H1 (cell line): ENCODE measurements at regions not wholly inside any gene's neighbourhood (a gene's known extent, or its start where the extent isn't known, plus 50 kb on each side); places are given as distances from the start of the nearest gene placed in this dataset.

Source experiments
- CTCF ChIA-PET: fragments of 300-600 bp; sonication (Branson Sonifier 250); formaldehyde crosslinking; loops from one replicate; lab custom pipeline; 2021; ENCODE audit not compliant: partially characterized antibody; lab: Charles Lee
- POLR2A ChIA-PET: fragments of 300-600 bp; sonication (Branson Sonifier 250); formaldehyde crosslinking; loops from one replicate; lab custom pipeline; 2021; ENCODE audit warnings: inconsistent platforms; ENCODE audit not compliant: partially characterized antibody; lab: Charles Lee
- DNase-seq, 2 experiments: peaks; one replicate each; pipeline versions ENCODE4 v3.0.0 to v3.0.0-alpha.2; 2010 to 2022; ENCODE audit warnings: low spot score in 2 of 2, low read depth in 1 of 2, mixed read lengths in 1 of 2
- FAIRE-seq: peaks from 2 replicates; lab custom pipeline; 2011; peaks lifted over from hg19 to GRCh38; lab: Jason Lieb, UNC
- H2AFZ ChIP-seq: 2 replicates; pipeline ENCODE4 v1.8.1; 2012; ENCODE audit warnings: low read length, inconsistent platforms
- H2AK5ac ChIP-seq: 2 replicates; pipeline ENCODE4 v1.6.1; 2013; ENCODE audit warnings: low read depth, low read length
- H2BK120ac ChIP-seq: replicated peaks from 2 replicates; pipeline ENCODE3; 2013; ENCODE audit warnings: low read depth, low read length, inconsistent platforms
- H2BK12ac ChIP-seq: 2 replicates; pipeline ENCODE4 v1.6.1; 2013; ENCODE audit warnings: low read depth, low read length
- H2BK15ac ChIP-seq: 2 replicates; pipeline ENCODE4 v1.6.1; 2013; ENCODE audit warnings: low read length
- H2BK20ac ChIP-seq: 2 replicates; pipeline ENCODE4 v1.6.1; 2013; ENCODE audit warnings: low read length
- H2BK5ac ChIP-seq: 2 replicates; pipeline ENCODE4 v1.6.1; 2013; ENCODE audit warnings: low read depth, low read length
- H3K14ac ChIP-seq: 2 replicates; pipeline ENCODE4 v1.6.1; 2013; ENCODE audit warnings: inconsistent platforms; ENCODE audit not compliant: insufficient read length
- H3K18ac ChIP-seq: 2 replicates; pipeline ENCODE4 v1.6.1; 2013; ENCODE audit warnings: low read length; ENCODE audit errors: extremely low read depth
- H3K23ac ChIP-seq: 2 replicates; pipeline ENCODE4 v1.6.1; 2013; ENCODE audit warnings: inconsistent platforms; ENCODE audit not compliant: insufficient read length
- H3K23me2 ChIP-seq: 2 replicates; pipeline ENCODE4 v1.6.1; 2013; ENCODE audit warnings: low read depth, low read length
- H3K27ac ChIP-seq: 2 replicates; pipeline ENCODE4 v1.6.1; 2011; ENCODE audit warnings: low read depth, low read length, inconsistent platforms
- H3K27me3 ChIP-seq, 4 experiments: replicated peaks in 1 of 4; 1 replicate in 1 of 4; 2 replicates in 3 of 4; pipeline versions ENCODE4 v1.6.1 to v1.8.1; 2011 to 2013; ENCODE audit warnings: low read length in 3 of 4, mild to moderate bottlenecking in 3 of 4, inconsistent platforms in 2 of 4, mixed read lengths in 2 of 4, moderate library complexity in 1 of 4; ENCODE audit not compliant: control insufficient read depth in 3 of 4, insufficient read depth in 3 of 4; ENCODE audit errors: extremely low read depth in 1 of 4
- H3K36me3 ChIP-seq, 4 experiments: 2 replicates each; pipeline versions ENCODE4 v1.6.1 to v1.8.1; 2011 to 2013; ENCODE audit warnings: mild to moderate bottlenecking in 4 of 4, low read length in 3 of 4, moderate library complexity in 2 of 4, control low read depth in 1 of 4, inconsistent platforms in 1 of 4; ENCODE audit not compliant: insufficient read depth in 4 of 4, control insufficient read depth in 2 of 4
- H3K4ac ChIP-seq: replicated peaks from 2 replicates; pipeline ENCODE3; 2013; ENCODE audit warnings: low read length, low read depth, mixed read lengths, inconsistent platforms; ENCODE audit not compliant: insufficient read length
- H3K4me1 ChIP-seq, 4 experiments: replicated peaks in 1 of 4; 1 replicate in 1 of 4; 2 replicates in 3 of 4; pipeline versions ENCODE4 v1.6.1 to v1.8.1; 2011 to 2013; ENCODE audit warnings: low read length in 3 of 4, inconsistent platforms in 2 of 4, mixed read lengths in 1 of 4; ENCODE audit not compliant: insufficient read depth in 4 of 4, control insufficient read depth in 3 of 4
- H3K4me2 ChIP-seq, 2 experiments: 2 replicates each; pipeline versions ENCODE4 v1.6.1 to v1.8.1; 2011 to 2013; ENCODE audit warnings: low read depth in 2 of 2, low read length in 2 of 2, control low read depth in 1 of 2, inconsistent platforms in 1 of 2, mild to moderate bottlenecking in 1 of 2; ENCODE audit not compliant: insufficient read depth in 1 of 2
- H3K4me3 ChIP-seq, 4 experiments: fragments of 200-600, 300-600 bp in 1 of 4; sonication (generic), shearing (Covaris generic), sonication (Bioruptor Twin) in 1 of 4; 2 replicates each; pipeline versions ENCODE4 v1.5.1 to v1.8.1; 2011 to 2016; ENCODE audit warnings: low read length in 4 of 4, low read depth in 3 of 4, control low read depth in 2 of 4, inconsistent platforms in 2 of 4, mild to moderate bottlenecking in 2 of 4, mixed read lengths in 1 of 4, moderate library complexity in 1 of 4; ENCODE audit not compliant: insufficient read depth in 2 of 4; ENCODE audit errors: extremely low read depth in 1 of 4
- H3K56ac ChIP-seq: replicated peaks from 2 replicates; pipeline ENCODE3; 2013; ENCODE audit warnings: low read depth, mild to moderate bottlenecking, mixed read lengths, low read length, inconsistent platforms; ENCODE audit not compliant: insufficient read length
- H3K79me1 ChIP-seq: 2 replicates; pipeline ENCODE4 v1.6.1; 2013; ENCODE audit warnings: low read depth, low read length, control low read depth
- H3K79me2 ChIP-seq, 2 experiments: 2 replicates each; pipeline versions ENCODE4 v1.6.1 to v1.8.1; 2012 to 2013; ENCODE audit warnings: low read length in 2 of 2, mild to moderate bottlenecking in 2 of 2, inconsistent platforms in 1 of 2; ENCODE audit not compliant: insufficient read depth in 2 of 2, control insufficient read depth in 1 of 2
- H3K9ac ChIP-seq, 4 experiments: replicated peaks in 1 of 4; 1 replicate in 1 of 4; 2 replicates in 3 of 4; pipeline versions ENCODE4 v1.6.1 to v1.8.1; 2011 to 2013; ENCODE audit warnings: low read depth in 3 of 4, low read length in 3 of 4, control low read depth in 2 of 4, mild to moderate bottlenecking in 2 of 4, moderate library complexity in 2 of 4, inconsistent platforms in 1 of 4; ENCODE audit errors: extremely low read depth in 1 of 4
- H3K9me3 ChIP-seq, 2 experiments: 2 replicates each; pipeline versions ENCODE4 v1.6.1 to v1.8.1; 2012 to 2013; ENCODE audit warnings: mild to moderate bottlenecking in 2 of 2, moderate library complexity in 2 of 2, control low read depth in 1 of 2, inconsistent platforms in 1 of 2, low read depth in 1 of 2, low read length in 1 of 2, mixed read lengths in 1 of 2; ENCODE audit not compliant: insufficient read depth in 2 of 2
- H4K20me1 ChIP-seq, 2 experiments: replicated peaks in 1 of 2; 2 replicates each; pipeline versions ENCODE3 to v1.8.1; 2011 to 2013; ENCODE audit warnings: inconsistent platforms in 2 of 2, low read length in 2 of 2, mild to moderate bottlenecking in 1 of 2; ENCODE audit not compliant: insufficient read depth in 2 of 2, control insufficient read depth in 1 of 2
- H4K5ac ChIP-seq: 2 replicates; pipeline ENCODE4 v1.6.1; 2013; ENCODE audit warnings: low read length, low read depth, mixed read lengths, inconsistent platforms; ENCODE audit not compliant: insufficient read length
- H4K8ac ChIP-seq: 2 replicates; pipeline ENCODE4 v1.8.0; 2013; ENCODE audit warnings: mild to moderate bottlenecking, moderate library complexity, low read length, inconsistent platforms; ENCODE audit not compliant: insufficient read depth; ENCODE audit errors: extremely low read depth
- H4K91ac ChIP-seq: replicated peaks from 2 replicates; pipeline ENCODE3; 2013; ENCODE audit warnings: low read length, mixed read lengths, inconsistent platforms; ENCODE audit not compliant: insufficient read length
- BACH1 ChIP-seq: IDR thresholded peaks from 2 replicates; pipeline ENCODE4 v1.6.1; 2012; ENCODE audit warnings: low read length, improper control_type of control experiment
- BCL11A ChIP-seq, 2 experiments: IDR thresholded peaks; one replicate each; pipeline ENCODE4 v1.6.1; 2011; ENCODE audit warnings: low read depth in 2 of 2, low read length in 2 of 2, mild to moderate bottlenecking in 2 of 2
- CBX8 ChIP-seq: fragments of 300-800, 300-1000 bp; sonication (generic); IDR thresholded peaks from 2 replicates; pipeline ENCODE4 v1.7.1; 2016; ENCODE audit warnings: low read depth, low read length, borderline replicate concordance
- CREB1 ChIP-seq: IDR thresholded peaks from 2 replicates; pipeline ENCODE4 v1.6.1; 2012; ENCODE audit warnings: inconsistent platforms
- EP300 ChIP-seq, 2 experiments: IDR thresholded peaks; 1 replicate in 1 of 2; 2 replicates in 1 of 2; pipeline ENCODE4 v1.6.1; 2011 to 2012; ENCODE audit warnings: low read depth in 2 of 2, low read length in 2 of 2, mild to moderate bottlenecking in 2 of 2, borderline replicate concordance in 1 of 2, inconsistent platforms in 1 of 2, moderate library complexity in 1 of 2
- NANOG ChIP-seq: IDR thresholded peaks from 2 replicates; pipeline ENCODE4 v1.6.1; 2011; ENCODE audit warnings: low read length, low read depth, mild to moderate bottlenecking, inconsistent platforms; ENCODE audit not compliant: insufficient read depth, poor library complexity, severe bottlenecking
- RXRA ChIP-seq: IDR thresholded peaks from 2 replicates; pipeline ENCODE4 v1.6.1; 2011; ENCODE audit warnings: low read depth, mild to moderate bottlenecking, low read length, moderate library complexity; ENCODE audit not compliant: insufficient read depth
- SAP30 ChIP-seq: fragments of 300-600 bp; sonication (generic); IDR thresholded peaks from 2 replicates; pipeline ENCODE4 v1.7.1; 2012; ENCODE audit warnings: low read length, moderate library complexity, mild to moderate bottlenecking, inconsistent platforms; ENCODE audit not compliant: insufficient read depth, insufficient replicate concordance
- SIN3A ChIP-seq, 2 experiments: IDR thresholded peaks in 1 of 2; conservative IDR thresholded peaks in 1 of 2; 2 replicates each; pipeline ENCODE4 v1.6.1; 2011 to 2012; ENCODE audit warnings: low read length in 2 of 2, improper control_type of control experiment in 1 of 2, low read depth in 1 of 2, mild to moderate bottlenecking in 1 of 2
- SP1 ChIP-seq: IDR thresholded peaks from 2 replicates; pipeline ENCODE4 v1.6.1; 2011; ENCODE audit warnings: low read depth, low read length
- SP2 ChIP-seq: IDR thresholded peaks from 2 replicates; pipeline ENCODE4 v1.6.1; 2012; ENCODE audit warnings: mild to moderate bottlenecking, low read length, inconsistent platforms
- TAF1 ChIP-seq: IDR thresholded peaks from 2 replicates; pipeline ENCODE4 v1.6.1; 2011; ENCODE audit warnings: mild to moderate bottlenecking, low read depth, low read length
- USF2 ChIP-seq: IDR thresholded peaks from 2 replicates; pipeline ENCODE4 v1.6.1; 2011; ENCODE audit warnings: low read length, improper control_type of control experiment
- ZNF274 ChIP-seq: IDR thresholded peaks from 2 replicates; pipeline ENCODE4 v1.7.0; 2012; ENCODE audit warnings: low read length, borderline replicate concordance; ENCODE audit errors: extremely low read depth
- WGBS, 2 experiments: shearing (Covaris generic) in 1 of 2; methylation state at CpG; one replicate each; pipeline versions ENCODE4 v1.1.6 to v1.1.7; 2013 to 2015; ENCODE audit warnings: low lambda C conversion rate in 2 of 2, mixed read lengths in 2 of 2, inconsistent platforms in 1 of 2, low coverage in 1 of 2, missing lambda C conversion rate in 1 of 2; ENCODE audit not compliant: insufficient replicate concordance in 2 of 2, insufficient coverage in 1 of 2, insufficient read length in 1 of 2; ENCODE audit errors: extremely low coverage in 1 of 2, missing lambda C conversion rate in 1 of 2; 5-methylcytosine and 5-hydroxymethylcytosine counted together

- Histone ChIP-seq H3K4me1 (peaks cover 0 to 12% (median 9%) of the 10 kb centered on the region in 4 experiments; a peak in 2 of 7 replicates), H2AFZ (no peak overlapping the region), H3K4me2 (no peak overlapping the region), H3K23me2 (no peaks in the 10 kb centered on the region), H2BK20ac (no peak overlapping the region), H4K8ac (no peak overlapping the region), H4K91ac (no peak overlapping the region), H3K9me3 (no peaks in the 10 kb centered on the region), H3K18ac (no peak overlapping the region), H3K79me2 (no peaks in the 10 kb centered on the region), H3K56ac (no peak overlapping the region), H2BK120ac (no peak overlapping the region), H3K4ac (no peak overlapping the region), H4K20me1 (no peaks in the 10 kb centered on the region), H3K14ac (no peak overlapping the region), H3K27me3 (no peaks in the 10 kb centered on the region), H3K79me1 (no peaks in the 10 kb centered on the region), H3K27ac (no peak overlapping the region), H3K36me3 (no peaks in the 10 kb centered on the region), H3K4me3 (no peak overlapping the region), H2AK5ac (no peak overlapping the region), H2BK12ac (no peak overlapping the region), H4K5ac (no peak overlapping the region), H2BK15ac (no peak overlapping the region), H2BK5ac (no peak overlapping the region), H3K9ac (no peak overlapping the region; a peak in 1 of 7 replicates), H3K23ac (no peak overlapping the region)
- POLR2A ChIA-PET, result no interaction called here
- DNase-seq (no peak), FAIRE-seq (no peak)
- 93% methylated on average over 3 of the region's 3 CpGs; no CpG with 5 or more reads in 1 of the 2 experiments for WGBS, 2 experiments
- CTCF ChIA-PET, result interaction anchor here (0.6 kb wide), 2 partner anchors 659 to 1957 kb away, joined by 3 read pairs; no protein-coding TSS in a partner anchor
- TF ChIP-seq SP1, result no peak
- TF ChIP-seq SAP30, result no peak
- TF ChIP-seq CBX8, result no peak
- no peak for TF ChIP-seq SIN3A (conservative IDR thresholded peaks at IDR 0.05 in 1 of 2, IDR thresholded peaks at IDR 0.05 in 1 of 2; ENCODE audit: low read depth in 1 of 2, low read length in 2 of 2)
- TF ChIP-seq CREB1, result no peak
- no peak for TF ChIP-seq TAF1
- TF ChIP-seq BACH1, result no peak
- TF ChIP-seq USF2, result no peak
- TF ChIP-seq RXRA, result no peak
- TF ChIP-seq EP300 (IDR thresholded peaks at IDR 0.05; ENCODE audit: borderline replicate concordance in 1 of 2, low read depth in 2 of 2, low read length in 2 of 2), result no peak
- TF ChIP-seq ZNF274, result no peak
- TF ChIP-seq BCL11A (IDR thresholded peaks at IDR 0.05; ENCODE audit: low read depth in 2 of 2, low read length in 2 of 2), result no peak
- no peak for TF ChIP-seq SP2
- TF ChIP-seq NANOG, result no peak
Observed at GRCh38 chr16:51549836-51550235, 398.8 kb upstream of the SALL1 start.
